COLO668 (cell line): ENCODE measurements at regions not wholly inside any gene's neighbourhood (a gene's known extent, or its start where the extent isn't known, plus 50 kb on each side); places are given as distances from the start of the nearest gene placed in this dataset.

Source experiments
- DNase-seq: peaks from one replicate; lab custom pipeline; 2025; ENCODE audit not compliant: unreplicated experiment; lab: John Stamatoyannopoulos, UW

GRCh38 chr3:126267169-126267975 lies 87.0 kb upstream of the ALDH1L1 start:
- peak; percentile 5 for DNase-seq

- no peak for DNase-seq
Observed at GRCh38 chr3:126266850-126267168, 86.4 kb upstream of the ALDH1L1 start.

DNA sequence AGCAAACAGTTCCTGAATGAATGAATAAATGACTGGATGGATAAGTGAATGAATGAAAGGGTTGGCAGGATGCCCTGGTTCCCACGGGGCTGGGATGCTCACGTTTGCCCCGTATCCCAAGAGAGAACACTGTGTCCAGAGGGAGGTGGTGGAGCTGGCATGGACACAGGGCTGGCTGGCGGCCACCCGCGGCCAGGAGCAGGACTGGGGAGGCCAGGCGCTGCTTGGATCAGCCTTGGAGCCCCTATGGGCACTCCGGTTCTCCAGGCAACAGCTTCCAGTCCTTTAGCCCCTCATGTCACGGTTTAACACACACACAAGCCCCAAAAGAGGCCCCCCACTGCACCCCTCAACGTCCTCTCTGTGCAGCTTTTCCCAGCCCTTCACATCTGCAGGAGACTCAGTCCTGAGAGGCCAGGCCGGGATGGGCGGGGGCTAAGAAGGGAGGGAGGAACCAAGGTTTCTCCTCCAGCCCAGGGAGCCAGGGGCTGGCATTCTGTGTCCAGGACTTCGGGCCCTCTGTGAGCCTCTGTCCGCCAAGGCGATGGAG lies 86.0 kb upstream of the ALDH1L1 start:
- no peak for DNase-seq

DNA sequence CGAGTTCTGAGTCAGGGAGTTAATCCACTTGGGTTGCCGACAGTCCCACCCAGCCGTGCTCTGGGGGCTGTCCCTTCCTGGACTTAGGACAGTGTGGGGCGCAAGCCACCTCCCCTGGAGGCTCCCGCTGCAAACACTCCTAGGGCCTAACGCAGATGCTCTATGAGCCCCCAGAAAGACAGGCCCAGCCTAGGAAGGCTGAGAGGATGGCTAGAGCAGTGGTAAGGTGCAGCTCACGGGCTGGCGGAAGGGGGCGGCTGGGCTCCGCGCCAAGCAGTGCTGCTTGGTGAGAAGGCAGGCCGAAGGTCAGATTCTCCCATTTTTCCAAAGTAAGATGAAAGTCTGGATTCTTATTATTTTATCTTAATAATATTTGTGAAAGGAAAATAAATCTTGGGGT lies 84.6 kb upstream of the ALDH1L1 start:
- no peak for DNase-seq

GRCh38 chr3:126264381-126264780 lies 84.0 kb upstream of the ALDH1L1 start:
- DNase-seq = no peak

- no peak for DNase-seq
Observed at GRCh38 chr3:126263971-126264370, 83.6 kb upstream of the ALDH1L1 start.

DNA sequence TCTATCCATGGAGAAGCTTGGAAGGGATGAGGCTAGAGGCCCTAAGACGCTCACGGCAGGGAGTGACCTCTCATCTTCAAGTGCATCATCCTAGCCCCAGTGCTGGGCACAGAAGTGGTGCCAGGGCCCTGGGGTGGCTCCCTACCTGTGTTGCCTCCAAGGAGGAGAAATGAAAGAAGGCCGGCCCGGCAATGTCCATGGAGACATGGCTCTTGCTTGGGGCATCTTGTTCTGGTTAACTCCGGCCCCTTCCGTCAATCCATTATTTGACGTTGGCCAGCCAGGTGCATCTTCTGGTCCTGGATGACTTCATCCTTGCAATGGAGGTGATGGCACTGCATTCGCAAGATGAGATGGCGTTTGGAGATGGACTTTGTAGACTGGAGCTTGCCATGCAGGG lies 83.2 kb upstream of the ALDH1L1 start:
- DNase-seq = no peak

DNA sequence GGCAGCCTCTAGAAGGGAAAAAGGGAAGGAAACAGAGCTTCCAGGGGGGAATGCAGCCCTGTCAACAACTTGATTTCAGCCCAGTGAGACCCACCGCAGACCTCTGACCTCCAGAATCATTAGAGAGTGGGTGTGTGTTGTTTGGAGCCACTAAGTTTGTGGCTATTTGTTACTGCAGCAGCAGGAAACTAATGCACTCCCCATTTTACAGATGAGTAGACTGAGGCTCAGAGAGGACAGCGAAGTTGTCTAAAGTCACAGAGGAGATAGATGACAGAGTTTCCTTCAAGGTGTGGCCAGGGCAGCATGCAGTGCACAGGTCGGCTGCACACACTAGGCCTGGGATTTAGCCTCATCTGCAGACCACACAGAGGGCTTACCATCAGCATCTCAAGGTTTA lies 81.8 kb upstream of the ALDH1L1 start:
- DNase-seq = no peak

- no peak for DNase-seq
Observed at GRCh38 chr3:126261037-126261436, 80.7 kb upstream of the ALDH1L1 start.

- DNase-seq = no peak
Observed at GRCh38 chr3:126259411-126260391, 79.3 kb upstream of the ALDH1L1 start.

DNA sequence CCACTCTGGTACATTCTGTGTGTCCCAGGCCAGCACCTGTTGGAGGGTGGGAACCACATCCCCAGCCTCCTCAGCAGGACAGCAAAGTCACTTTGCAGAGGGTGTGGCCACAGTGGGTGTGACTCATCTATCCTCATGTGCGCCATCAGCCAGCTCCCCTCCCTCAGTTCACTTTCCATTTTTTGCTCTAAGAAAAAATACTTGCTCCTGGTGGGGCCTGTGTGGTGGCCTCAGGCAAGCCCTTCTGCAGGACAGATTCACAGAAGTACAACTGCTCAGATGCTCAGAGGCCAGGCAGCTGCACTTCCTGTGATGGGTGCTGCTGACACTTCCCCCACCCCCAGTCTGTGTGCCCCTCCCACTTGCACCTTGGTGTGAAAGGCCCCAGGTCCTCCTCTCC lies 78.3 kb upstream of the ALDH1L1 start:
- DNase-seq = no peak

GRCh38 chr3:126257984-126258383 lies 77.6 kb upstream of the ALDH1L1 start:
- no peak for DNase-seq

- DNase-seq = no peak
Observed at GRCh38 chr3:126257174-126257573, 76.8 kb upstream of the ALDH1L1 start.

DNA sequence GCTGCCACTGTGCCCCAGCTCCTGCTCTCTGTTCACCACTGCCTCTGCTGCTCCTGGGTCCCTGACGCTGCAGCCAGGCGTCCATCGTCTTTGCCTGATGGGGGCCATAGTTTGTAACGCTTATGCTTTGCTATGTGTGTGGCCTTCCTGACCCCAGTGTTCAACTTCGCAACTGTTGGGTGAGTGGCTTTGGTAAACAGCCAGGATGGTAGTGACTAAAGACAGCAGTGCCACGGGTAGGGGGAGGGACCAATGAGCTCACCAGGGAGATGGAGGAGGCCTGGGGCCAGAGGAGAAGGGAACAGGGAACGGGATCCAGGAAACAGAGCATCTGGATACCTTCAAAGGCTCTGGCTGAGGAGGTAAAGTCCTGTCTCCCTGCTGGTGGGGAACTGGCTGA lies 75.9 kb upstream of the ALDH1L1 start:
- no peak for DNase-seq

- no peak for DNase-seq
Observed at GRCh38 chr3:126253072-126253471, 72.7 kb upstream of the ALDH1L1 start.

GRCh38 chr3:126252373-126252772 lies 72.0 kb upstream of the ALDH1L1 start:
- no peak for DNase-seq

DNA sequence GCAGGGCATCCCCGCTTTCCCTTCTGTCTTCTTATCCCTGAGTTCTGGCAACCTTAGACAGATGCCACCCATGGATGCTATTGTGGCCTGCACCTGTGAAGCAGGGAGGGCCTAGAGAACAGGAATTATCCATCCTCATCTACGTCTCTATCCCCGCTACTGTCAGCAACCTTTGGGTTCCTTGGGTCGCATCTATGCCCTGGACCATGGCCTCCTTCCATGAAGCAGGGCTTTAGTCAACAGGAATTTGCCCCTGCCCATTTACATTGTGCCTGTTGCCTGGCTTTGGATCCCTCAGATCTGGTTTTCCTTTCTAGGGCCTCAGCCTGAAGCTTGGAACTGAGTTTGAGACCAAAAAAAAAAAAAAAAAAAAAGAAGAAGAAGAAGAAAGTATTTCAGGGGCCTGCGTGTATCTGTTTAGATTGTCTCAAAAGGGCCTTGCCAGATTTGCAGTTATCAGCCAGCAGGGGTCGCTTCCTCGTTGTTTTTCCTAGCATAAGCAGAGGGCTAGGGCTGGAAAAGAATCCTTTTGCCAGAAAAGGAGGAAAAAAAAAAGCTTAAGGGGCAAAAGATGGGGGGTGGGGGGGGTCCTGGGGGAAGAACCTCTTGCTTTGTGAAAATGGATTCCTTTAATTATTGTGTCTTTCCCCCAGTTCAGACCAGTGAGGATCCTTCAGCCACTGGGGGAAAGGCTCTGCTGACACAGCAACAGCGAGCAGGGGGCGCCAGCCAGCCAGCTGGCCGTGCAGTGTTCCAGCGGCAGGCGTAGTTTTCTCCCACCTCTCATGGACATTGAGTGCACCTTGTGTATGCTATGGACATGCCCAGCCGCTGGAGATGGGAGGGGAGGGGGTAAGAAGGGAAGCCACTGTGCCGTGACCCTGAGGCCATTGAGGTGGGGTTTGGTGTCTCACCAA lies 65.7 kb upstream of the ALDH1L1 start:
- peak; percentile 17 for DNase-seq
